ENCODE measurements at regions not wholly inside any gene's neighbourhood (a gene's known extent, or its start where the extent isn't known, plus 50 kb on each side); places are given as distances from the start of the nearest gene placed in this dataset.

GRCh38 chr7:17467386-17467945 is 169.0 kb downstream of the AHR start:
- TF ChIP-seq CTCF (IDR thresholded peaks at IDR 0.05): no peak
- no peak for TF ChIP-seq POLR2A (IDR thresholded peaks at IDR 0.05)

All from tibial nerve (tissue), 3 donors.